GM12878 (cell line): ENCODE measurements at regions not wholly inside any gene's neighbourhood (a gene's known extent, or its start where the extent isn't known, plus 50 kb on each side); places are given as distances from the start of the nearest gene placed in this dataset.

Experiments
- ATAC-seq: fragments of 200-7000 bp; cut with Tn5 transposase; 3 replicates; pipeline ENCODE4 v1.9.1; 2020; ENCODE audit warnings: mild to moderate bottlenecking, moderate library complexity
- BruUV-seq: library from RNA; stranded (reverse); fragments of 400-500 nt; replicated peaks from 2 replicates; lab custom pipeline; 2021; lab: Mats Ljungman, UMichigan
- CTCF ChIA-PET: fragments of 300-600 bp; sonication (Branson Sonifier 250); formaldehyde crosslinking; extraction: SDS; loops from one replicate; lab custom pipeline; 2021; ENCODE audit warnings: inconsistent platforms; lab: Yijun Ruan, JAX
- POLR2A ChIA-PET: fragments of 350-600 bp; formaldehyde crosslinking; extraction: SDS; loops from one replicate; lab custom pipeline; 2021; ENCODE audit warnings: inconsistent platforms; lab: Charles Lee
- RAD21 ChIA-PET: fragments of 300-600 bp; sonication (Branson Sonifier 250); formaldehyde crosslinking; loops from one replicate; lab custom pipeline; 2023; ENCODE audit warnings: antibody characterized with exemption; ENCODE audit not compliant: unreplicated experiment; lab: Charles Lee
- SMC1A ChIA-PET: fragments of 300-600 bp; sonication (Branson Sonifier 250); formaldehyde crosslinking; loops from one replicate; lab custom pipeline; 2023; ENCODE audit not compliant: unreplicated experiment, uncharacterized antibody; lab: Charles Lee
- DNase-seq: peaks from one replicate; pipeline ENCODE4 v3.0.0-alpha.2; 2011; ENCODE audit warnings: low read depth, low spot score
- FAIRE-seq: peaks from 3 replicates; lab custom pipeline; 2011; peaks lifted over from hg19 to GRCh38; lab: Jason Lieb, UNC
- H2AFZ ChIP-seq: 2 replicates; pipeline ENCODE4 v1.6.0; 2011; ENCODE audit warnings: low read depth, low read length, control low read depth; ENCODE audit not compliant: control insufficient read depth
- H3K27ac ChIP-seq: 2 replicates; pipeline ENCODE4 v1.5.1; 2011; ENCODE audit warnings: control low read depth; ENCODE audit not compliant: control insufficient read depth, insufficient read depth
- H3K27me3 ChIP-seq, 2 experiments: replicated peaks in 1 of 2; 2 replicates each; pipeline versions ENCODE4 v1.6.0 to v1.6.1; 2011; ENCODE audit warnings: low read length in 1 of 2; ENCODE audit not compliant: control insufficient read depth in 2 of 2, insufficient read depth in 2 of 2
- H3K36me3 ChIP-seq, 2 experiments: 2 replicates each; pipeline ENCODE4 v1.5.1; 2011; ENCODE audit warnings: low read length in 1 of 2; ENCODE audit not compliant: control insufficient read depth in 2 of 2, insufficient read depth in 2 of 2
- H3K4me1 ChIP-seq: 2 replicates; pipeline ENCODE4 v1.6.1; 2011; ENCODE audit warnings: mild to moderate bottlenecking, low read length, moderate library complexity, mixed read lengths; ENCODE audit not compliant: control insufficient read depth, insufficient read depth
- H3K4me2 ChIP-seq: 2 replicates; pipeline ENCODE4 v1.6.0; 2011; ENCODE audit warnings: control low read depth; ENCODE audit not compliant: control insufficient read depth, insufficient read depth
- H3K4me3 ChIP-seq: fragments of 200-600 bp; sonication (generic); 2 replicates; pipeline ENCODE4 v1.5.1; 2016
- H3K79me2 ChIP-seq: 2 replicates; pipeline ENCODE4 v1.6.0; 2011; ENCODE audit warnings: low read length; ENCODE audit not compliant: control insufficient read depth, insufficient read depth
- H3K9ac ChIP-seq: 2 replicates; pipeline ENCODE4 v1.8.0; 2011; ENCODE audit warnings: low read length, control low read depth, mixed read lengths; ENCODE audit not compliant: control insufficient read depth, insufficient read depth
- H3K9me3 ChIP-seq: replicated peaks from 3 replicates; pipeline ENCODE4 v1.5.1; 2011; ENCODE audit warnings: mild to moderate bottlenecking, low read length; ENCODE audit not compliant: control insufficient read depth, insufficient read depth
- H4K20me1 ChIP-seq: 2 replicates; pipeline ENCODE4 v1.6.0; 2011; ENCODE audit not compliant: control insufficient read depth, insufficient read depth
- ATF7 ChIP-seq: fragments of 450-650 bp; IDR thresholded peaks from 2 replicates; pipeline ENCODE4 v1.6.1; 2016; ENCODE audit warnings: low read depth, mild to moderate bottlenecking
- BCLAF1 ChIP-seq: fragments of 450-650 bp; IDR thresholded peaks from 2 replicates; pipeline ENCODE4 v1.6.1; 2017; ENCODE audit warnings: antibody characterized with exemption, mild to moderate bottlenecking, moderate library complexity
- BMI1 ChIP-seq: fragments of 450-650 bp; IDR thresholded peaks from 2 replicates; pipeline ENCODE4 v1.6.1; 2016; ENCODE audit warnings: mild to moderate bottlenecking, moderate library complexity, borderline replicate concordance
- HDAC2 ChIP-seq: fragments of 200-600 bp; sonication (generic); IDR thresholded peaks from 2 replicates; pipeline ENCODE4 v1.6.1; 2017
- RAD21 ChIP-seq: IDR thresholded peaks from 2 replicates; pipeline ENCODE4 v1.6.1; 2011; ENCODE audit warnings: mild to moderate bottlenecking, low read depth, low read length, moderate library complexity; ENCODE audit not compliant: insufficient read depth
- SRF ChIP-seq, 2 experiments: IDR thresholded peaks; 2 replicates each; pipeline ENCODE4 v1.6.1; 2011; ENCODE audit warnings: low read depth in 2 of 2, low read length in 2 of 2, mild to moderate bottlenecking in 1 of 2, moderate library complexity in 1 of 2
- TARDBP ChIP-seq: IDR thresholded peaks from 2 replicates; pipeline ENCODE4 v1.6.1; 2016; ENCODE audit warnings: borderline replicate concordance
- ZNF687 ChIP-seq: fragments of 450-650 bp; IDR thresholded peaks from 2 replicates; pipeline ENCODE4 v1.6.1; 2017; ENCODE audit warnings: mild to moderate bottlenecking, moderate library complexity
- WGBS: methylation state at CpG from one replicate; pipeline ENCODE4 v1.1.6; 2016; ENCODE audit warnings: low lambda C conversion rate; ENCODE audit not compliant: insufficient replicate concordance, insufficient coverage; ENCODE audit errors: missing lambda C conversion rate; 5-methylcytosine and 5-hydroxymethylcytosine counted together
- in situ Hi-C: fragments of 300-500 bp; cut with MboI; formaldehyde crosslinking; loops from 9 replicates; pipeline ENCODE4 v1.14.3; 2018; ENCODE audit warnings: mixed read lengths
- intact Hi-C: fragments of 100-400 bp; cut with micrococcal nuclease; formaldehyde crosslinking; loops from one replicate; pipeline ENCODE4 v1.14.2; 2022; ENCODE audit not compliant: unreplicated experiment
- TF ChIP-seq, protein P1 (sequence below): fragments of 450-650 bp; IDR thresholded peaks from 2 replicates; pipeline ENCODE4 v1.6.1; 2017; ENCODE audit warnings: mild to moderate bottlenecking, low read depth, inconsistent platforms; ENCODE audit not compliant: poor library complexity, severe bottlenecking
- TF ChIP-seq, protein P2 (sequence below): fragments of 450-650 bp; formaldehyde crosslinking; IDR thresholded peaks from 2 replicates; pipeline ENCODE4 v1.5.0; 2022; ENCODE audit warnings: mild to moderate bottlenecking, missing genetic modification characterization

- TF ChIP-seq, protein P1, sequence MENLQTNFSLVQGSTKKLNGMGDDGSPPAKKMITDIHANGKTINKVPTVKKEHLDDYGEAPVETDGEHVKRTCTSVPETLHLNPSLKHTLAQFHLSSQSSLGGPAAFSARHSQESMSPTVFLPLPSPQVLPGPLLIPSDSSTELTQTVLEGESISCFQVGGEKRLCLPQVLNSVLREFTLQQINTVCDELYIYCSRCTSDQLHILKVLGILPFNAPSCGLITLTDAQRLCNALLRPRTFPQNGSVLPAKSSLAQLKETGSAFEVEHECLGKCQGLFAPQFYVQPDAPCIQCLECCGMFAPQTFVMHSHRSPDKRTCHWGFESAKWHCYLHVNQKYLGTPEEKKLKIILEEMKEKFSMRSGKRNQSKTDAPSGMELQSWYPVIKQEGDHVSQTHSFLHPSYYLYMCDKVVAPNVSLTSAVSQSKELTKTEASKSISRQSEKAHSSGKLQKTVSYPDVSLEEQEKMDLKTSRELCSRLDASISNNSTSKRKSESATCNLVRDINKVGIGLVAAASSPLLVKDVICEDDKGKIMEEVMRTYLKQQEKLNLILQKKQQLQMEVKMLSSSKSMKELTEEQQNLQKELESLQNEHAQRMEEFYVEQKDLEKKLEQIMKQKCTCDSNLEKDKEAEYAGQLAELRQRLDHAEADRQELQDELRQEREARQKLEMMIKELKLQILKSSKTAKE: no peak
- TF ChIP-seq RAD21: 0 out of 2 replicates have a peak, but pooled peaks have one; percentile 6
- TF ChIP-seq SRF (IDR thresholded peaks at IDR 0.05; ENCODE audit: low read depth in 2 of 2, low read length in 2 of 2): no peak
- no peak for TF ChIP-seq ATF7
- TF ChIP-seq ZNF687: no peak
Measured at GRCh38 chr2:150548527-150548926, 61.1 kb upstream of the RND3 start (continued).

DNA sequence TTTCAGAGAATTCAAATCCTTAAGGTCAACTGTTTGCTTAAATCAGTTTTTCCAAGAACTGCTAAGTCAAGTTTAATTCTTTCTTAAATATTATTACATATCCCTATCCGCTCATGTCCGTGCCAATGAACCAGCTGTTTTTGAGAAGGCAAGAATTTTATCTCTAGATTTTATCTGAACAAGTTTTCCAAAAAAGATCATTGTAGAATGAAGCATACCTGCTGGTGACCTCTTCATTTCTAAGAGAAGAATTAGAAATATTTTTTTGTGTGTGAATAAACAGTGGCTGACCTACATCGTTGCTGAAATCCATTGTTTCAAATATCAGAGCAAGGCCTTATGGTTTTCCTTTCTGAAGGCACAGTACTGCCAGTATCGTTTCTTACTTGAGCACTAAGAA, 58.4 kb upstream of the RND3 start:
- ATAC-seq: no peak
- Histone ChIP-seq H3K4me2 (no peak overlapping the region), H3K9me3 (no peaks in the 10 kb centered on the region), H3K36me3 (no peaks in the 10 kb centered on the region), H3K9ac (no peak overlapping the region), H3K27ac (no peak overlapping the region), H3K27me3 (no peaks in the 10 kb centered on the region), H3K4me1 (no peaks in the 10 kb centered on the region), H2AFZ (no peak overlapping the region), H3K79me2 (no peaks in the 10 kb centered on the region), H3K4me3 (no peak overlapping the region), H4K20me1 (no peaks in the 10 kb centered on the region)
- in situ Hi-C loops: no loop called here
- FAIRE-seq: no peak
- 34% methylated on average over 4 of the region's 4 CpGs for WGBS
- ChIA-PET CTCF (no interaction called here), SMC1A (interaction anchor here (1.0 to 2.2 kb wide), 2 partner anchors 17 to 26 kb away, joined by 4 to 12 read pairs; no protein-coding TSS in a partner anchor), POLR2A (no interaction called here), RAD21 (interaction anchor here (1.0 kb wide), 1 partner anchor 19 kb away, joined by 3 read pairs; no protein-coding TSS in a partner anchor)
- no peak for DNase-seq
- BruUV-seq: no TSS peak
- intact Hi-C loops: no loop called here
- no peak for TF ChIP-seq TARDBP
- TF ChIP-seq HDAC2: no peak
- TF ChIP-seq BCLAF1: no peak
- TF ChIP-seq ATF7: no peak
- TF ChIP-seq, protein P2, sequence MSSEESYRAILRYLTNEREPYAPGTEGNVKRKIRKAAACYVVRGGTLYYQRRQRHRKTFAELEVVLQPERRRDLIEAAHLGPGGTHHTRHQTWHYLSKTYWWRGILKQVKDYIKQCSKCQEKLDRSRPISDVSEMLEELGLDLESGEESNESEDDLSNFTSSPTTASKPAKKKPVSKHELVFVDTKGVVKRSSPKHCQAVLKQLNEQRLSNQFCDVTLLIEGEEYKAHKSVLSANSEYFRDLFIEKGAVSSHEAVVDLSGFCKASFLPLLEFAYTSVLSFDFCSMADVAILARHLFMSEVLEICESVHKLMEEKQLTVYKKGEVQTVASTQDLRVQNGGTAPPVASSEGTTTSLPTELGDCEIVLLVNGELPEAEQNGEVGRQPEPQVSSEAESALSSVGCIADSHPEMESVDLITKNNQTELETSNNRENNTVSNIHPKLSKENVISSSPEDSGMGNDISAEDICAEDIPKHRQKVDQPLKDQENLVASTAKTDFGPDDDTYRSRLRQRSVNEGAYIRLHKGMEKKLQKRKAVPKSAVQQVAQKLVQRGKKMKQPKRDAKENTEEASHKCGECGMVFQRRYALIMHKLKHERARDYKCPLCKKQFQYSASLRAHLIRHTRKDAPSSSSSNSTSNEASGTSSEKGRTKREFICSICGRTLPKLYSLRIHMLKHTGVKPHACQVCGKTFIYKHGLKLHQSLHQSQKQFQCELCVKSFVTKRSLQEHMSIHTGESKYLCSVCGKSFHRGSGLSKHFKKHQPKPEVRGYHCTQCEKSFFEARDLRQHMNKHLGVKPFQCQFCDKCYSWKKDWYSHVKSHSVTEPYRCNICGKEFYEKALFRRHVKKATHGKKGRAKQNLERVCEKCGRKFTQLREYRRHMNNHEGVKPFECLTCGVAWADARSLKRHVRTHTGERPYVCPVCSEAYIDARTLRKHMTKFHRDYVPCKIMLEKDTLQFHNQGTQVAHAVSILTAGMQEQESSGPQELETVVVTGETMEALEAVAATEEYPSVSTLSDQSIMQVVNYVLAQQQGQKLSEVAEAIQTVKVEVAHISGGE (CRISPR knock-in tag): no peak
- no peak for TF ChIP-seq BMI1
